Kidney (tissue), 13 donors: ENCODE measurements at regions not wholly inside any gene's neighbourhood (a gene's known extent, or its start where the extent isn't known, plus 50 kb on each side); places are given as distances from the start of the nearest gene placed in this dataset.

Experiments
- DNase-seq, 5 donors: peaks; one replicate each; pipeline ENCODE4 v3.0.0-alpha.2; 2013 to 2020
- FAIRE-seq: peaks from 2 replicates; lab custom pipeline; 2012; peaks lifted over from hg19 to GRCh38; lab: Jason Lieb, UNC
- H3K27ac ChIP-seq, 2 donors: one replicate each; pipeline ENCODE4 v1.7.0; 2013; ENCODE audit warnings: low read depth in 2 of 2, low read length in 2 of 2, inconsistent platforms in 1 of 2
- H3K27me3 ChIP-seq: one replicate; pipeline ENCODE4 v1.7.1; 2013; ENCODE audit warnings: low read length, inconsistent platforms; ENCODE audit not compliant: control insufficient read depth, insufficient read depth
- H3K36me3 ChIP-seq, 3 donors: one replicate each; pipeline versions ENCODE4 v1.7.0 to v1.7.1; 2013; ENCODE audit warnings: low read length in 3 of 3, control low read depth in 1 of 3, inconsistent platforms in 1 of 3; ENCODE audit not compliant: insufficient read depth in 3 of 3, control insufficient read depth in 2 of 3
- H3K4me1 ChIP-seq, 3 donors: one replicate each; pipeline versions ENCODE4 v1.7.0 to v1.7.1; 2013; ENCODE audit warnings: low read length in 3 of 3, inconsistent platforms in 1 of 3, low read depth in 1 of 3; ENCODE audit not compliant: control insufficient read depth in 2 of 3, insufficient read depth in 2 of 3
- H3K4me3 ChIP-seq, 3 donors: one replicate each; pipeline versions ENCODE4 v1.7.0 to v1.8.1; 2013; ENCODE audit warnings: low read length in 3 of 3, control low read depth in 1 of 3, inconsistent platforms in 1 of 3
- H3K9ac ChIP-seq, 3 donors: one replicate each; pipeline versions ENCODE4 v1.7.0 to v1.7.1; 2013; ENCODE audit warnings: low read length in 3 of 3, control low read depth in 1 of 3, inconsistent platforms in 1 of 3
- H3K9me3 ChIP-seq, 3 donors: one replicate each; pipeline versions ENCODE4 v1.7.0 to v1.7.1; 2013; ENCODE audit warnings: low read length in 3 of 3, control low read depth in 1 of 3, inconsistent platforms in 1 of 3; ENCODE audit not compliant: control insufficient read depth in 2 of 3, insufficient read depth in 1 of 3
- CTCF ChIP-seq: IDR thresholded peaks from 3 replicates; pipeline ENCODE4 v1.5.1; 2012; ENCODE audit warnings: mild to moderate bottlenecking, moderate library complexity, borderline replicate concordance; ENCODE audit not compliant: insufficient read depth; ENCODE audit errors: extremely low read depth
- intact Hi-C: fragments of 100-400 bp; cut with DNase I; formaldehyde crosslinking; loops from one replicate; pipeline ENCODE4 v1.11.1; 2022
- donor health status: control.
- donor health status: control.
- donor health status: control.
- donor health status: control.
- donor health status: control.
- donor health status: DM: yes; HTN: yes; CAD: no.
- donor health status: Normal renal cell carcinoma (clear cell type).

- DNase-seq (no peak), FAIRE-seq (no peak)
- Histone ChIP-seq H3K36me3 (no peaks in the 10 kb centered on the region), H3K4me3 (no peak overlapping the region), H3K27me3 (no peaks in the 10 kb centered on the region), H3K27ac (no peak overlapping the region), H3K4me1 (no peaks in the 10 kb centered on the region), H3K9ac (no peak overlapping the region), H3K9me3 (peaks cover 0 to 3% (median 0%) of the 10 kb centered on the region in 3 donors)
- no peak for TF ChIP-seq CTCF
- intact Hi-C loops = no loop called here
Observed at GRCh38 chr3:31055757-31056156, 161.3 kb upstream of the GADL1 start.

- TF ChIP-seq CTCF = no peak
Observed at GRCh38 chr3:31057891-31058290, 163.4 kb upstream of the GADL1 start.

GRCh38 chr3:31064021-31064420, 169.6 kb upstream of the GADL1 start:
- Histone ChIP-seq H3K9me3 (peaks cover 0 to 3% (median 0%) of the 10 kb centered on the region in 3 donors), H3K4me1 (no peaks in the 10 kb centered on the region), H3K27ac (no peak overlapping the region), H3K9ac (no peak overlapping the region), H3K36me3 (no peaks in the 10 kb centered on the region), H3K4me3 (no peak overlapping the region), H3K27me3 (no peaks in the 10 kb centered on the region)
- intact Hi-C loops = no loop called here
- no peak for DNase-seq
- no peak for TF ChIP-seq CTCF
- no peak for FAIRE-seq

More at GRCh38 chr3:31057891-31058290, 163.4 kb upstream of the GADL1 start:
- Histone ChIP-seq H3K4me3 (no peak overlapping the region), H3K9me3 (peaks cover 0 to 3% (median 0%) of the 10 kb centered on the region in 3 donors), H3K27me3 (no peaks in the 10 kb centered on the region), H3K9ac (no peak overlapping the region), H3K4me1 (no peaks in the 10 kb centered on the region), H3K27ac (no peak overlapping the region), H3K36me3 (no peaks in the 10 kb centered on the region)
- FAIRE-seq (no peak), DNase-seq (no peak)
- intact Hi-C loops = no loop called here

- no peak for DNase-seq
- Histone ChIP-seq H3K36me3 (no peaks in the 10 kb centered on the region), H3K9me3 (no peaks in the 10 kb centered on the region), H3K4me3 (no peak overlapping the region), H3K4me1 (no peaks in the 10 kb centered on the region), H3K27me3 (no peaks in the 10 kb centered on the region), H3K9ac (no peak overlapping the region), H3K27ac (no peak overlapping the region)
- TF ChIP-seq CTCF = no peak
- intact Hi-C loops = no loop called here
- no peak for FAIRE-seq
Observed at GRCh38 chr3:31065765-31066164, 171.3 kb upstream of the GADL1 start.
